Stomach (tissue), 4 donors: ENCODE measurements at regions not wholly inside any gene's neighbourhood (a gene's known extent, or its start where the extent isn't known, plus 50 kb on each side); places are given as distances from the start of the nearest gene placed in this dataset.

Experiments
- CTCF ChIP-seq, 7 experiments: fragments of 450-650 bp in 4 of 7; fragments of 200-600 bp in 3 of 7; sonication (generic) in 3 of 7; IDR thresholded peaks; one replicate each; pipeline ENCODE4 v1.5.1; 2016 to 2019; ENCODE audit warnings: antibody characterized with exemption in 7 of 7, control low read depth in 2 of 7, mild to moderate bottlenecking in 1 of 7
- EP300 ChIP-seq: sonication (generic); formaldehyde crosslinking; IDR thresholded peaks from one replicate; pipeline ENCODE4 v1.6.1; 2017; ENCODE audit warnings: antibody characterized with exemption
- POLR2A ChIP-seq, 4 donors: fragments of 450-650 bp; IDR thresholded peaks; one replicate each; pipeline ENCODE4 v1.6.1; 2016; ENCODE audit warnings: antibody characterized with exemption in 4 of 4, control low read depth in 2 of 4, mild to moderate bottlenecking in 1 of 4, moderate library complexity in 1 of 4

- TF ChIP-seq CTCF (IDR thresholded peaks at IDR 0.05) (no peak), POLR2A (IDR thresholded peaks at IDR 0.05) (no peak), EP300 (no peak)
These were observed 90.2 kb upstream of the RUNX1 start for GRCh38 chr21:35139382-35139715.
